ENCODE measurements at regions not wholly inside any gene's neighbourhood (a gene's known extent, or its start where the extent isn't known, plus 50 kb on each side); places are given as distances from the start of the nearest gene placed in this dataset.
"Not testable (repeated sequence)": the region's sequence is repeated elsewhere in the genome, so short reads cannot be mapped to it uniquely, and the experiment has no call there.

GRCh38 chr6:121885399-121886152 is 450.1 kb downstream of the GJA1 start:
- no peaks in the 10 kb centered on the region for H3K36me3 ChIP-seq
- H3K9me3 ChIP-seq, result no peaks in the 10 kb centered on the region
- intact Hi-C loops (cut with DNase I), result no loop called here
- no peak overlapping the region for H3K4me3 ChIP-seq
- H3K4me1 ChIP-seq, result peaks cover 0 to 4% (median 0%) of the 10 kb centered on the region in 4 donors
- no peak overlapping the region for H3K27ac ChIP-seq (replicated peaks in 1 of 4)
- TF ChIP-seq POLR2AphosphoS5 (IDR thresholded peaks at IDR 0.05) (no peak), EP300 (IDR thresholded peaks at IDR 0.05) (no peak), POLR2A (IDR thresholded peaks at IDR 0.05; ENCODE audit: low read depth) (no peak)
- TF ChIP-seq, protein P1, sequence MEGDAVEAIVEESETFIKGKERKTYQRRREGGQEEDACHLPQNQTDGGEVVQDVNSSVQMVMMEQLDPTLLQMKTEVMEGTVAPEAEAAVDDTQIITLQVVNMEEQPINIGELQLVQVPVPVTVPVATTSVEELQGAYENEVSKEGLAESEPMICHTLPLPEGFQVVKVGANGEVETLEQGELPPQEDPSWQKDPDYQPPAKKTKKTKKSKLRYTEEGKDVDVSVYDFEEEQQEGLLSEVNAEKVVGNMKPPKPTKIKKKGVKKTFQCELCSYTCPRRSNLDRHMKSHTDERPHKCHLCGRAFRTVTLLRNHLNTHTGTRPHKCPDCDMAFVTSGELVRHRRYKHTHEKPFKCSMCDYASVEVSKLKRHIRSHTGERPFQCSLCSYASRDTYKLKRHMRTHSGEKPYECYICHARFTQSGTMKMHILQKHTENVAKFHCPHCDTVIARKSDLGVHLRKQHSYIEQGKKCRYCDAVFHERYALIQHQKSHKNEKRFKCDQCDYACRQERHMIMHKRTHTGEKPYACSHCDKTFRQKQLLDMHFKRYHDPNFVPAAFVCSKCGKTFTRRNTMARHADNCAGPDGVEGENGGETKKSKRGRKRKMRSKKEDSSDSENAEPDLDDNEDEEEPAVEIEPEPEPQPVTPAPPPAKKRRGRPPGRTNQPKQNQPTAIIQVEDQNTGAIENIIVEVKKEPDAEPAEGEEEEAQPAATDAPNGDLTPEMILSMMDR (IDR thresholded peaks at IDR 0.05), result no peak
- DNase-seq (ENCODE audit: extremely low spot score), result no peak
- H3K27me3 ChIP-seq, result no peaks in the 10 kb centered on the region
- WGBS, result 90% methylated on average over 3 of the region's 3 CpGs

DNA sequence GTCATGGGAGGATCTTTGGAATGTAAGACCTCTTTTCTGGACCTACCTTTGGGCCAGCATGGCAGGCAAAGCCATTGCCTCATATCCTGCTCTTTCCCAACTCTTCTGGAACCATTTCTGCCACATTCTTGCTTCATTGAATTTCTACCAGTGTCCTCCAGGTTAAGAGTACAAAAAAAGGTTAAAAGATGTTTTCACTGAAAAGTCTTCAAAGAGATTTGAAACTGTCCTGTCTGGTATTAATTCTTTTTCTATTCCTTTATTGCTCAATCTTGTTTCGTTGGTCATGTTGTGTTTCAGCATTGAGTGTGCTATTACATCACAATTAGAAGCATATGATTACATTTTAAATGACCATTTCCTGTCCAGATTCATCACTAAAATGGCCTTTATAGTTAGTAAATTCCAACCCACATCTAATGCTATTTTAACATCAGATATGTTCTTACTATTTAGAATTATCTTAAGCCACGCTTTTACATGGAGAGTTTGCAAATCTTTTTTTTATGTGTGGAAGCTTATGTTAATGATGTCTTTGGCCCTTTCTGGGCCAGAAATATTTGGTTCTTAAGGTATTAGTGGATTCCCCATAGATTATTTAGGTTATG is 450.9 kb downstream of the GJA1 start:
- H3K4me1 ChIP-seq, result peaks cover 0 to 4% (median 0%) of the 10 kb centered on the region in 4 donors
- TF ChIP-seq, protein P1 (IDR thresholded peaks at IDR 0.05), result no peak
- no peak for TF ChIP-seq POLR2A (IDR thresholded peaks at IDR 0.05; ENCODE audit: low read depth)
- no peak for TF ChIP-seq EP300 (IDR thresholded peaks at IDR 0.05)
- no peak for TF ChIP-seq POLR2AphosphoS5 (IDR thresholded peaks at IDR 0.05)
- no peak overlapping the region for H3K27ac ChIP-seq (replicated peaks in 1 of 4)
- 77% methylated on average over 2 of the region's 2 CpGs for WGBS
- H3K36me3 ChIP-seq, result no peaks in the 10 kb centered on the region
- H3K9me3 ChIP-seq, result no peaks in the 10 kb centered on the region
- no peak for DNase-seq (ENCODE audit: extremely low spot score)
- no peak overlapping the region for H3K4me3 ChIP-seq
- no peaks in the 10 kb centered on the region for H3K27me3 ChIP-seq
- intact Hi-C loops (cut with DNase I), result no loop called here

GRCh38 chr6:121887724-121888123 is 452.3 kb downstream of the GJA1 start:
- H3K27me3 ChIP-seq, result no peaks in the 10 kb centered on the region
- no peak for TF ChIP-seq POLR2AphosphoS5 (IDR thresholded peaks at IDR 0.05)
- TF ChIP-seq POLR2A (IDR thresholded peaks at IDR 0.05; ENCODE audit: low read depth), result no peak
- TF ChIP-seq EP300 (IDR thresholded peaks at IDR 0.05), result no peak
- TF ChIP-seq, protein P1 (IDR thresholded peaks at IDR 0.05), result no peak
- H3K4me3 ChIP-seq, result no peak overlapping the region
- intact Hi-C loops (cut with DNase I), result no loop called here
- H3K36me3 ChIP-seq, result no peaks in the 10 kb centered on the region
- H3K27ac ChIP-seq (replicated peaks in 1 of 4), result no peak overlapping the region
- no peak for DNase-seq (ENCODE audit: extremely low spot score)
- no peaks in the 10 kb centered on the region for H3K4me1 ChIP-seq
- WGBS, result 90% methylated on average over 4 of the region's 4 CpGs
- no peaks in the 10 kb centered on the region for H3K9me3 ChIP-seq

GRCh38 chr6:121890307-121890910 is 455.0 kb downstream of the GJA1 start:
- WGBS, result 86% methylated on average over 2 of the region's 2 CpGs
- TF ChIP-seq EP300 (IDR thresholded peaks at IDR 0.05) (no peak), POLR2AphosphoS5 (IDR thresholded peaks at IDR 0.05) (no peak), POLR2A (IDR thresholded peaks at IDR 0.05; ENCODE audit: low read depth) (no peak)
- TF ChIP-seq, protein P1 (IDR thresholded peaks at IDR 0.05), result no peak

DNA sequence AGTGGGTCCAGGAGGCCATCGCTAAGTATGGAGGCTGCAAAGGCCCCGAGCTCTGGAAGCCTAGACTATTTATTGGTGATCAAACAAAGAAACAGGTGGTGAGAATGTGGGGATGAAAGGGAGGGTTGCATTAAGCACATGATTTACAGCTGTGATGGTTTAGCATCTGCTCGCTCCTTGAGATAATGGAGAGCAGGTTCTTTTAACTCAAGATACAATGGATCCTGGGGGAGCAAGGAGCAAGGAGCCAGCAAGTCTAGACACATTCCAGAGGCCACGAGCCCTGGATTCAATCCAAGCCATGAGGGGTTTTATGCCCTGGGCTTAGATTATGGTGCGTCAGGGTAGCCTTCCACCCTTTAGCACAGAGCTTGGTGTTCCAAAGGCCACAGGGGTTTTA is 460.3 kb downstream of the GJA1 start:
- H3K27me3 ChIP-seq; H3K36me3 ChIP-seq; DNase-seq (ENCODE audit: extremely low spot score); H3K9me3 ChIP-seq; H3K27ac ChIP-seq (replicated peaks in 1 of 4); H3K4me3 ChIP-seq; intact Hi-C loops (cut with DNase I): not testable (repeated sequence)
- 80% methylated on average over 5 of the region's 5 CpGs for WGBS
- peaks cover 0 to 17% (median 12%) of the 10 kb centered on the region in 4 donors for H3K4me1 ChIP-seq

More at GRCh38 chr6:121890307-121890910, 455.0 kb downstream of the GJA1 start:
- intact Hi-C loops (cut with DNase I), result no loop called here
- Histone ChIP-seq H3K27me3 (no peaks in the 10 kb centered on the region), H3K4me1 (no peaks in the 10 kb centered on the region), H3K36me3 (no peaks in the 10 kb centered on the region), H3K4me3 (no peak overlapping the region), H3K27ac (replicated peaks in 1 of 4) (no peak overlapping the region), H3K9me3 (no peaks in the 10 kb centered on the region)
- no peak for DNase-seq (ENCODE audit: extremely low spot score)
